Loucy (cell line): ENCODE measurements at regions not wholly inside any gene's neighbourhood (a gene's known extent, or its start where the extent isn't known, plus 50 kb on each side); places are given as distances from the start of the nearest gene placed in this dataset.

Experiments used
- EZH2phosphoT487 ChIP-seq: fragments of 200-600 bp; IDR thresholded peaks from 2 replicates; pipeline ENCODE4 v1.6.1; 2018; ENCODE audit warnings: antibody characterized with exemption, mild to moderate bottlenecking, moderate library complexity, borderline replicate concordance
- TF ChIP-seq, protein P1 (sequence below): fragments of 200-600 bp; sonication (generic); conservative IDR thresholded peaks from 2 replicates; pipeline ENCODE4 v1.5.1; 2014; ENCODE audit warnings: mild to moderate bottlenecking, antibody characterized with exemption, low read length

- TF ChIP-seq, protein P1, sequence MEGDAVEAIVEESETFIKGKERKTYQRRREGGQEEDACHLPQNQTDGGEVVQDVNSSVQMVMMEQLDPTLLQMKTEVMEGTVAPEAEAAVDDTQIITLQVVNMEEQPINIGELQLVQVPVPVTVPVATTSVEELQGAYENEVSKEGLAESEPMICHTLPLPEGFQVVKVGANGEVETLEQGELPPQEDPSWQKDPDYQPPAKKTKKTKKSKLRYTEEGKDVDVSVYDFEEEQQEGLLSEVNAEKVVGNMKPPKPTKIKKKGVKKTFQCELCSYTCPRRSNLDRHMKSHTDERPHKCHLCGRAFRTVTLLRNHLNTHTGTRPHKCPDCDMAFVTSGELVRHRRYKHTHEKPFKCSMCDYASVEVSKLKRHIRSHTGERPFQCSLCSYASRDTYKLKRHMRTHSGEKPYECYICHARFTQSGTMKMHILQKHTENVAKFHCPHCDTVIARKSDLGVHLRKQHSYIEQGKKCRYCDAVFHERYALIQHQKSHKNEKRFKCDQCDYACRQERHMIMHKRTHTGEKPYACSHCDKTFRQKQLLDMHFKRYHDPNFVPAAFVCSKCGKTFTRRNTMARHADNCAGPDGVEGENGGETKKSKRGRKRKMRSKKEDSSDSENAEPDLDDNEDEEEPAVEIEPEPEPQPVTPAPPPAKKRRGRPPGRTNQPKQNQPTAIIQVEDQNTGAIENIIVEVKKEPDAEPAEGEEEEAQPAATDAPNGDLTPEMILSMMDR, result no peak
- TF ChIP-seq EZH2phosphoT487, result no peak
Measured at GRCh38 chr12:127680516-127680915, 586.5 kb upstream of the TMEM132C start.
